K562 (cell line): ENCODE measurements at regions not wholly inside any gene's neighbourhood (a gene's known extent, or its start where the extent isn't known, plus 50 kb on each side); places are given as distances from the start of the nearest gene placed in this dataset.

ENCODE experiments used
- ATF6 ChIP-seq: sonication (generic); formaldehyde crosslinking; IDR thresholded peaks from 2 replicates; pipeline ENCODE4 v1.4.0; 2020; ENCODE audit warnings: mild to moderate bottlenecking, missing genetic modification reagents
- CREBBP ChIP-seq: IDR thresholded peaks from one replicate; pipeline ENCODE4 v1.6.1; 2012; ENCODE audit warnings: low read depth, mild to moderate bottlenecking, control low read depth, inconsistent platforms, low read length
- ETV5 ChIP-seq: sonication (generic); formaldehyde crosslinking; IDR thresholded peaks from 2 replicates; pipeline ENCODE4 v1.4.0; 2020; ENCODE audit warnings: low read depth, mild to moderate bottlenecking, missing genetic modification reagents
- FOXJ3 ChIP-seq: sonication (generic); formaldehyde crosslinking; IDR thresholded peaks from 2 replicates; pipeline ENCODE4 v1.4.0; 2020; ENCODE audit warnings: mild to moderate bottlenecking, missing genetic modification reagents
- L3MBTL2 ChIP-seq: fragments of 450-650 bp; IDR thresholded peaks from 2 replicates; pipeline ENCODE4 v1.6.1; 2016; ENCODE audit warnings: mild to moderate bottlenecking, moderate library complexity
- MYNN ChIP-seq, 2 experiments: sonication (generic); formaldehyde crosslinking in 1 of 2; IDR thresholded peaks; 2 replicates each; pipeline versions ENCODE4 v1.5.0 to v1.6.1; 2016 to 2020; ENCODE audit warnings: antibody characterized with exemption in 1 of 2, missing genetic modification reagents in 1 of 2
- TEAD2 ChIP-seq: fragments of 450-650 bp; IDR thresholded peaks from 2 replicates; pipeline ENCODE4 v1.6.1; 2016; ENCODE audit warnings: missing genetic modification characterization, control low read depth, missing compliant biosample characterization
- ZNF408 ChIP-seq: fragments of 250-450 bp; sonication (Bioruptor Pico); IDR thresholded peaks from 2 replicates; pipeline ENCODE4 v1.4.0; 2020; ENCODE audit warnings: low read depth, mild to moderate bottlenecking, moderate library complexity
- ZNF644 ChIP-seq: fragments of 200-800 bp; sonication (Bioruptor generic); IDR thresholded peaks from 2 replicates; pipeline ENCODE4 v1.6.1; 2016; ENCODE audit warnings: low read depth, missing genetic modification characterization, missing compliant biosample characterization
- ZNF707 ChIP-seq: fragments of 250-450 bp; sonication (Bioruptor Pico); conservative IDR thresholded peaks from 2 replicates; pipeline ENCODE4 v1.8.0; 2022; ENCODE audit warnings: inconsistent platforms, mild to moderate bottlenecking, moderate library complexity
- TF ChIP-seq, protein P1 (sequence below), 2 experiments: fragments of 450-650 bp; formaldehyde crosslinking in 1 of 2; IDR thresholded peaks; 2 replicates each; pipeline versions ENCODE4 v1.4.0 to v1.6.1; 2014 to 2020; ENCODE audit warnings: mild to moderate bottlenecking in 2 of 2, borderline replicate concordance in 1 of 2, low read depth in 1 of 2
- TF ChIP-seq, protein P2 (sequence below): fragments of 250-450 bp; sonication (Bioruptor Pico); IDR thresholded peaks from 2 replicates; pipeline ENCODE4 v1.8.0; 2022; ENCODE audit warnings: moderate library complexity, mild to moderate bottlenecking, inconsistent platforms
- TF ChIP-seq, protein P3 (sequence below): IDR thresholded peaks from 2 replicates; pipeline ENCODE4 v1.6.1; 2011; ENCODE audit warnings: borderline replicate concordance, low read depth, mild to moderate bottlenecking, moderate library complexity, low read length; ENCODE audit not compliant: insufficient read depth, poor library complexity, severe bottlenecking

- TF ChIP-seq MYNN (IDR thresholded peaks at IDR 0.05) (peak; percentile 35; the same call in 1 of the 2 replicates), MYNN (CRISPR knock-in tag; IDR thresholded peaks at IDR 0.05) (no peak), L3MBTL2 (peak; percentile 100), ZNF707 (CRISPR knock-in tag) (no peak), ZNF644 (tag) (0 out of 2 replicates have a peak, but pooled peaks have one; percentile 25), CREBBP (no peak), ATF6 (CRISPR knock-in tag) (peak; percentile 99), FOXJ3 (no peak), ZNF408 (CRISPR knock-in tag) (no peak), TEAD2 (tag) (peak; percentile 4; the same call in 1 of the 2 replicates), ETV5 (peak; percentile 95)
- TF ChIP-seq, protein P1, sequence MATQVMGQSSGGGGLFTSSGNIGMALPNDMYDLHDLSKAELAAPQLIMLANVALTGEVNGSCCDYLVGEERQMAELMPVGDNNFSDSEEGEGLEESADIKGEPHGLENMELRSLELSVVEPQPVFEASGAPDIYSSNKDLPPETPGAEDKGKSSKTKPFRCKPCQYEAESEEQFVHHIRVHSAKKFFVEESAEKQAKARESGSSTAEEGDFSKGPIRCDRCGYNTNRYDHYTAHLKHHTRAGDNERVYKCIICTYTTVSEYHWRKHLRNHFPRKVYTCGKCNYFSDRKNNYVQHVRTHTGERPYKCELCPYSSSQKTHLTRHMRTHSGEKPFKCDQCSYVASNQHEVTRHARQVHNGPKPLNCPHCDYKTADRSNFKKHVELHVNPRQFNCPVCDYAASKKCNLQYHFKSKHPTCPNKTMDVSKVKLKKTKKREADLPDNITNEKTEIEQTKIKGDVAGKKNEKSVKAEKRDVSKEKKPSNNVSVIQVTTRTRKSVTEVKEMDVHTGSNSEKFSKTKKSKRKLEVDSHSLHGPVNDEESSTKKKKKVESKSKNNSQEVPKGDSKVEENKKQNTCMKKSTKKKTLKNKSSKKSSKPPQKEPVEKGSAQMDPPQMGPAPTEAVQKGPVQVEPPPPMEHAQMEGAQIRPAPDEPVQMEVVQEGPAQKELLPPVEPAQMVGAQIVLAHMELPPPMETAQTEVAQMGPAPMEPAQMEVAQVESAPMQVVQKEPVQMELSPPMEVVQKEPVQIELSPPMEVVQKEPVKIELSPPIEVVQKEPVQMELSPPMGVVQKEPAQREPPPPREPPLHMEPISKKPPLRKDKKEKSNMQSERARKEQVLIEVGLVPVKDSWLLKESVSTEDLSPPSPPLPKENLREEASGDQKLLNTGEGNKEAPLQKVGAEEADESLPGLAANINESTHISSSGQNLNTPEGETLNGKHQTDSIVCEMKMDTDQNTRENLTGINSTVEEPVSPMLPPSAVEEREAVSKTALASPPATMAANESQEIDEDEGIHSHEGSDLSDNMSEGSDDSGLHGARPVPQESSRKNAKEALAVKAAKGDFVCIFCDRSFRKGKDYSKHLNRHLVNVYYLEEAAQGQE (IDR thresholded peaks at IDR 0.05; ENCODE audit: borderline replicate concordance): peak; percentile 82
- TF ChIP-seq, protein P1 (CRISPR knock-in tag; IDR thresholded peaks at IDR 0.05; ENCODE audit: low read depth): peak; percentile 42; the same call in 1 of the 2 replicates
- TF ChIP-seq, protein P2, sequence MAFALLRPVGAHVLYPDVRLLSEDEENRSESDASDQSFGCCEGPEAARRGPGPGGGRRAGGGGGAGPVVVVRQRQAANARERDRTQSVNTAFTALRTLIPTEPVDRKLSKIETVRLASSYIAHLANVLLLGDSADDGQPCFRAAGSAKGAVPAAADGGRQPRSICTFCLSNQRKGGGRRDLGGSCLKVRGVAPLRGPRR (CRISPR knock-in tag): peak; percentile 72; the same call in 1 of the 2 replicates
- TF ChIP-seq, protein P3, sequence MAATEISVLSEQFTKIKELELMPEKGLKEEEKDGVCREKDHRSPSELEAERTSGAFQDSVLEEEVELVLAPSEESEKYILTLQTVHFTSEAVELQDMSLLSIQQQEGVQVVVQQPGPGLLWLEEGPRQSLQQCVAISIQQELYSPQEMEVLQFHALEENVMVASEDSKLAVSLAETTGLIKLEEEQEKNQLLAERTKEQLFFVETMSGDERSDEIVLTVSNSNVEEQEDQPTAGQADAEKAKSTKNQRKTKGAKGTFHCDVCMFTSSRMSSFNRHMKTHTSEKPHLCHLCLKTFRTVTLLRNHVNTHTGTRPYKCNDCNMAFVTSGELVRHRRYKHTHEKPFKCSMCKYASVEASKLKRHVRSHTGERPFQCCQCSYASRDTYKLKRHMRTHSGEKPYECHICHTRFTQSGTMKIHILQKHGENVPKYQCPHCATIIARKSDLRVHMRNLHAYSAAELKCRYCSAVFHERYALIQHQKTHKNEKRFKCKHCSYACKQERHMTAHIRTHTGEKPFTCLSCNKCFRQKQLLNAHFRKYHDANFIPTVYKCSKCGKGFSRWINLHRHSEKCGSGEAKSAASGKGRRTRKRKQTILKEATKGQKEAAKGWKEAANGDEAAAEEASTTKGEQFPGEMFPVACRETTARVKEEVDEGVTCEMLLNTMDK: peak; percentile 54
Measured at GRCh38 chr6:28615955-28616747, 90.5 kb downstream of the GPX5 start (continued).
